K562 (cell line): ENCODE measurements at regions not wholly inside any gene's neighbourhood (a gene's known extent, or its start where the extent isn't known, plus 50 kb on each side); places are given as distances from the start of the nearest gene placed in this dataset.
"Not testable (repeated sequence)": the region's sequence is repeated elsewhere in the genome, so short reads cannot be mapped to it uniquely, and the experiment has no call there.

Experiments used
- ATAC-seq: fragments of 200-7000 bp; cut with Tn5 transposase; 3 replicates; pipeline ENCODE4 v1.9.1; 2020; ENCODE audit warnings: moderate library complexity
- BruUV-seq: library from RNA; stranded (reverse); fragments of 400-500 nt; replicated peaks from 2 replicates; lab custom pipeline; 2021; lab: Mats Ljungman, UMichigan
- CTCF ChIA-PET: fragments of 300-600 bp; formaldehyde crosslinking; extraction: SDS; loops from one replicate; lab custom pipeline; 2021; ENCODE audit warnings: low intra/inter-chr PET ratio; lab: Yijun Ruan, JAX
- POLR2A ChIA-PET: fragments of 300-600, 350-650 bp; sonication (Branson Sonifier 250); formaldehyde crosslinking; extraction: SDS; loops from one replicate; lab custom pipeline; 2021; ENCODE audit warnings: antibody characterized with exemption, inconsistent platforms; lab: Yijun Ruan, JAX
- DNase-seq, 4 experiments: peaks; one replicate each; pipeline versions ENCODE4 v3.0.0 to v3.0.0-alpha.2; 2011 to 2018; ENCODE audit warnings: low spot score in 3 of 4, mixed read lengths in 3 of 4; ENCODE audit errors: extremely low read depth in 1 of 4
- FAIRE-seq: peaks from 2 replicates; lab custom pipeline; 2011; peaks lifted over from hg19 to GRCh38; lab: Jason Lieb, UNC
- H2AFZ ChIP-seq: 2 replicates; pipeline ENCODE4 v1.6.0; 2011; ENCODE audit warnings: low read depth, low read length, control low read depth, inconsistent platforms
- H3K27ac ChIP-seq: fragments of 200-600 bp; 3 replicates; pipeline ENCODE4 v1.8.0; 2011; ENCODE audit warnings: low read depth, mild to moderate bottlenecking, control low read depth, inconsistent platforms, low read length, moderate library complexity, mixed read lengths; ENCODE audit errors: extremely low read depth
- H3K27me3 ChIP-seq, 2 experiments: fragments of 300-600 bp in 1 of 2; 2 replicates in 1 of 2; 3 replicates in 1 of 2; pipeline versions ENCODE4 v1.6.0 to v1.8.0; 2011; ENCODE audit warnings: inconsistent platforms in 2 of 2, low read length in 2 of 2, mild to moderate bottlenecking in 1 of 2, mixed read lengths in 1 of 2, moderate library complexity in 1 of 2; ENCODE audit not compliant: control insufficient read depth in 2 of 2, insufficient read depth in 2 of 2
- H3K36me3 ChIP-seq: fragments of 300-600 bp; 3 replicates; pipeline ENCODE4 v1.8.0; 2011; ENCODE audit warnings: mild to moderate bottlenecking, low read length, inconsistent platforms; ENCODE audit not compliant: control insufficient read depth, insufficient read depth
- H3K4me1 ChIP-seq, 2 experiments: fragments of 200-600 bp in 1 of 2; replicated peaks in 1 of 2; 2 replicates in 1 of 2; 3 replicates in 1 of 2; pipeline versions ENCODE4 v1.5.1 to v1.8.0; 2011; ENCODE audit warnings: inconsistent platforms in 2 of 2, low read length in 2 of 2, mild to moderate bottlenecking in 1 of 2, mixed read lengths in 1 of 2, moderate library complexity in 1 of 2; ENCODE audit not compliant: control insufficient read depth in 2 of 2, insufficient read depth in 2 of 2
- H3K4me2 ChIP-seq: 2 replicates; pipeline ENCODE4 v1.6.1; 2011; ENCODE audit warnings: low read length, control low read depth, inconsistent platforms, mixed read lengths; ENCODE audit not compliant: insufficient read depth
- H3K4me3 ChIP-seq: fragments of 200-600 bp; sonication (generic), shearing (Covaris generic); 2 replicates; pipeline ENCODE4 v1.5.1; 2016; ENCODE audit warnings: control low read depth, inconsistent platforms
- H3K79me2 ChIP-seq: fragments of 200-600 bp; 3 replicates; pipeline ENCODE4 v1.8.0; 2011; ENCODE audit warnings: low read length, inconsistent platforms; ENCODE audit not compliant: control insufficient read depth, insufficient read depth
- H3K9ac ChIP-seq, 2 experiments: 2 replicates each; pipeline versions ENCODE4 v1.6.0 to v1.6.1; 2011; ENCODE audit warnings: low read depth in 2 of 2, low read length in 2 of 2, control low read depth in 1 of 2, inconsistent platforms in 1 of 2, mild to moderate bottlenecking in 1 of 2, mixed read lengths in 1 of 2; ENCODE audit not compliant: insufficient read depth in 1 of 2
- H3K9me1 ChIP-seq: one replicate; pipeline ENCODE4 v1.6.0; 2011; ENCODE audit warnings: inconsistent platforms, mild to moderate bottlenecking, low read length, moderate library complexity; ENCODE audit not compliant: control insufficient read depth, insufficient read depth
- H3K9me3 ChIP-seq: replicated peaks from 2 replicates; pipeline ENCODE4 v1.5.1; 2011; ENCODE audit warnings: low read depth, low read length, inconsistent platforms; ENCODE audit not compliant: control insufficient read depth, insufficient read depth
- H4K20me1 ChIP-seq: replicated peaks from 2 replicates; pipeline ENCODE4 v1.6.1; 2011; ENCODE audit warnings: low read length, inconsistent platforms, mixed read lengths; ENCODE audit not compliant: control insufficient read depth, insufficient read depth
- E2F6 ChIP-seq, 2 experiments: IDR thresholded peaks; 2 replicates each; pipeline ENCODE4 v1.6.1; 2011; ENCODE audit warnings: borderline replicate concordance in 1 of 2, control low read depth in 1 of 2, low read depth in 1 of 2, low read length in 1 of 2, mild to moderate bottlenecking in 1 of 2, mixed read lengths in 1 of 2, moderate library complexity in 1 of 2; ENCODE audit not compliant: insufficient read depth in 1 of 2, insufficient read length in 1 of 2, poor library complexity in 1 of 2, severe bottlenecking in 1 of 2; ENCODE audit errors: extremely low read depth in 1 of 2
- ELF1 ChIP-seq: fragments of 200-800 bp; sonication (Bioruptor generic); IDR thresholded peaks from 2 replicates; pipeline ENCODE4 v1.6.1; 2016; ENCODE audit warnings: missing genetic modification characterization, missing compliant biosample characterization
- PHF8 ChIP-seq: fragments of 200-600 bp; sonication (generic); IDR thresholded peaks from 2 replicates; pipeline ENCODE4 v1.6.1; 2012; ENCODE audit warnings: mixed run types, mild to moderate bottlenecking, inconsistent platforms, low read length, moderate library complexity, borderline replicate concordance
- TFAP4 ChIP-seq: sonication (generic); formaldehyde crosslinking; IDR thresholded peaks from 2 replicates; pipeline ENCODE4 v1.8.0; 2022; ENCODE audit warnings: missing genetic modification reagents, mild to moderate bottlenecking, moderate library complexity, borderline replicate concordance
- ZFX ChIP-seq: sonication (generic); formaldehyde crosslinking; IDR thresholded peaks from 2 replicates; pipeline ENCODE4 v1.8.0; 2022; ENCODE audit warnings: mild to moderate bottlenecking, missing genetic modification reagents, moderate library complexity
- WGBS: fragments of 100-300 bp; shearing (Covaris generic); methylation state at CpG from one replicate; pipeline ENCODE4 v1.1.6; 2016; ENCODE audit warnings: low coverage, mixed read lengths; ENCODE audit not compliant: insufficient coverage; ENCODE audit errors: missing lambda C conversion rate; 5-methylcytosine and 5-hydroxymethylcytosine counted together
- in situ Hi-C: fragments of 300-500 bp; cut with MboI; formaldehyde crosslinking; loops from 4 replicates; pipeline ENCODE4 v1.15.0; 2018; ENCODE audit warnings: inconsistent platforms, mixed read lengths
- intact Hi-C: fragments of 100-400 bp; cut with micrococcal nuclease; formaldehyde crosslinking; loops from 2 replicates; pipeline ENCODE4 v1.14.2; 2022

- peak; percentile 10; the same call in 1 of the 2 replicates for TF ChIP-seq PHF8
- TF ChIP-seq E2F6 (IDR thresholded peaks at IDR 0.05; ENCODE audit: borderline replicate concordance in 1 of 2, extremely low read depth in 1 of 2, insufficient read depth in 1 of 2, insufficient read length in 1 of 2, low read depth in 1 of 2, low read length in 1 of 2, poor library complexity in 1 of 2, severe bottlenecking in 1 of 2): peak in 1 of 2 experiments; percentile 12
- TF ChIP-seq ELF1 (tag): peak; percentile 26; the same call in 1 of the 2 replicates
- peak; percentile 48; the same call in 1 of the 2 replicates for TF ChIP-seq ZFX (CRISPR knock-in tag)
- TF ChIP-seq TFAP4 (CRISPR knock-in tag): 0 out of 2 replicates have a peak, but pooled peaks have one; percentile 16
- FAIRE-seq, H3K27me3 ChIP-seq, H4K20me1 ChIP-seq, H3K9me1 ChIP-seq, H3K36me3 ChIP-seq, CTCF ChIA-PET, POLR2A ChIA-PET, DNase-seq, intact Hi-C loops, in situ Hi-C loops, BruUV-seq, H3K4me1 ChIP-seq, H3K79me2 ChIP-seq, H3K9me3 ChIP-seq: not testable (repeated sequence)
- 14% methylated on average over 22 of the region's 47 CpGs for WGBS
- H3K9ac ChIP-seq: peak overlapping the region; percentile 34 to 83; a peak in 2 of 4 replicates
- peak overlapping the region; percentile 64; the same call in 2 of the 3 replicates for H3K27ac ChIP-seq
- H3K4me2 ChIP-seq: peak overlapping the region; percentile 34; the same call in 1 of the 2 replicates
- ATAC-seq: peak; percentile 41
- peak overlapping the region; percentile 39 for H3K4me3 ChIP-seq
- H2AFZ ChIP-seq: peak overlapping the region; percentile 48
These were observed 448.3 kb downstream of the COL11A1 start for GRCh38 chr1:102659876-102660483.
